Type B pancreatic cell (in vitro differentiated cells): ENCODE measurements at regions not wholly inside any gene's neighbourhood (a gene's known extent, or its start where the extent isn't known, plus 50 kb on each side); places are given as distances from the start of the nearest gene placed in this dataset.

Source experiments
- DNase-seq: peaks from one replicate; pipeline ENCODE4 v3.0.0; 2021; ENCODE audit warnings: mixed read lengths; ENCODE audit not compliant: unreplicated experiment; ENCODE audit errors: extremely low spot score
- H3K27ac Mint-ChIP-seq: 2 replicates; pipeline ENCODE4 v1.8.0; 2021; ENCODE audit warnings: mild to moderate bottlenecking, mixed read lengths
- H3K27me3 Mint-ChIP-seq: 2 replicates; pipeline ENCODE4 v1.8.0; 2021; ENCODE audit warnings: mixed read lengths
- H3K36me3 Mint-ChIP-seq: 2 replicates; pipeline ENCODE4 v1.8.0; 2021; ENCODE audit warnings: mixed read lengths
- H3K4me1 Mint-ChIP-seq: one replicate; pipeline ENCODE4 v1.8.0; 2021; ENCODE audit warnings: mixed read lengths; ENCODE audit not compliant: unreplicated experiment
- H3K4me3 Mint-ChIP-seq: 2 replicates; pipeline ENCODE4 v1.8.0; 2021; ENCODE audit warnings: mild to moderate bottlenecking, mixed read lengths
- H3K9me3 Mint-ChIP-seq: 2 replicates; pipeline ENCODE4 v1.8.0; 2021; ENCODE audit warnings: mixed read lengths
- TF ChIP-seq, protein P1 (sequence below): fragments of 200-600 bp; sonication (generic); conservative IDR thresholded peaks from 2 replicates; pipeline ENCODE4 v1.5.0; 2021; ENCODE audit warnings: antibody characterized with exemption, mild to moderate bottlenecking

DNA sequence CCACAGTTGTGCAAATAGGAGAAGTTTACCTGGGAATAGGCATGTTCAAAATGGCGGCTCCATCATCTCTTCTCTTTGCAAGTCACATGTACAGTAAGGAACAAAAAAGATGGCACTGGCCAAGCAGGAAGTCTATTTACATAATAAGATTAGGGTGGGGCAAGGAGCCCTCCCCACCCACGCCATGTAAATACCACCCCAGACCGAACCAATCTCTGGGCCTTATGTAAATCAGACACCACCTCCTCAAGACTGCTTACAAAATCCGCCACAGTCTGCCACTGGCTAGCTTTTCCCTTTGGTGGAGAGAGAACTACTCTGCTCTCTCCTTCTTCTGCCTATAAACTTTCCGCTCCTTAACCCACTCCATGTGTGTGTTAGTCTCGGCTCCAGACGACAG is 1496.3 kb downstream of the REEP3 start:
- no peaks in the 10 kb centered on the region for H3K36me3 Mint-ChIP-seq

GRCh38 chr10:65024886-65025285 is 1503.7 kb downstream of the REEP3 start:
- TF ChIP-seq, protein P1, sequence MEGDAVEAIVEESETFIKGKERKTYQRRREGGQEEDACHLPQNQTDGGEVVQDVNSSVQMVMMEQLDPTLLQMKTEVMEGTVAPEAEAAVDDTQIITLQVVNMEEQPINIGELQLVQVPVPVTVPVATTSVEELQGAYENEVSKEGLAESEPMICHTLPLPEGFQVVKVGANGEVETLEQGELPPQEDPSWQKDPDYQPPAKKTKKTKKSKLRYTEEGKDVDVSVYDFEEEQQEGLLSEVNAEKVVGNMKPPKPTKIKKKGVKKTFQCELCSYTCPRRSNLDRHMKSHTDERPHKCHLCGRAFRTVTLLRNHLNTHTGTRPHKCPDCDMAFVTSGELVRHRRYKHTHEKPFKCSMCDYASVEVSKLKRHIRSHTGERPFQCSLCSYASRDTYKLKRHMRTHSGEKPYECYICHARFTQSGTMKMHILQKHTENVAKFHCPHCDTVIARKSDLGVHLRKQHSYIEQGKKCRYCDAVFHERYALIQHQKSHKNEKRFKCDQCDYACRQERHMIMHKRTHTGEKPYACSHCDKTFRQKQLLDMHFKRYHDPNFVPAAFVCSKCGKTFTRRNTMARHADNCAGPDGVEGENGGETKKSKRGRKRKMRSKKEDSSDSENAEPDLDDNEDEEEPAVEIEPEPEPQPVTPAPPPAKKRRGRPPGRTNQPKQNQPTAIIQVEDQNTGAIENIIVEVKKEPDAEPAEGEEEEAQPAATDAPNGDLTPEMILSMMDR, result no peak
- Mint-ChIP-seq H3K27me3 (no peaks in the 10 kb centered on the region), H3K36me3 (no peaks in the 10 kb centered on the region), H3K4me1 (no peaks in the 10 kb centered on the region), H3K9me3 (no peaks in the 10 kb centered on the region), H3K27ac (no peak overlapping the region), H3K4me3 (no peak overlapping the region)
- DNase-seq, result no peak

More for the DNA sequence above, 1496.3 kb downstream of the REEP3 start:
- no peak for DNase-seq
- Mint-ChIP-seq H3K27me3 (no peaks in the 10 kb centered on the region), H3K4me1 (no peaks in the 10 kb centered on the region), H3K4me3 (no peak overlapping the region), H3K27ac (no peak overlapping the region), H3K9me3 (no peaks in the 10 kb centered on the region)
- TF ChIP-seq, protein P1, result no peak

- no peaks in the 10 kb centered on the region for H3K4me1 Mint-ChIP-seq
- H3K27ac Mint-ChIP-seq, result no peak overlapping the region
- no peak for DNase-seq
- no peaks in the 10 kb centered on the region for H3K36me3 Mint-ChIP-seq
- H3K4me3 Mint-ChIP-seq, result no peak overlapping the region
- no peaks in the 10 kb centered on the region for H3K27me3 Mint-ChIP-seq
- no peaks in the 10 kb centered on the region for H3K9me3 Mint-ChIP-seq
- TF ChIP-seq, protein P1, result no peak
Observed at GRCh38 chr10:65030263-65030662, 1509.1 kb downstream of the REEP3 start.

DNA sequence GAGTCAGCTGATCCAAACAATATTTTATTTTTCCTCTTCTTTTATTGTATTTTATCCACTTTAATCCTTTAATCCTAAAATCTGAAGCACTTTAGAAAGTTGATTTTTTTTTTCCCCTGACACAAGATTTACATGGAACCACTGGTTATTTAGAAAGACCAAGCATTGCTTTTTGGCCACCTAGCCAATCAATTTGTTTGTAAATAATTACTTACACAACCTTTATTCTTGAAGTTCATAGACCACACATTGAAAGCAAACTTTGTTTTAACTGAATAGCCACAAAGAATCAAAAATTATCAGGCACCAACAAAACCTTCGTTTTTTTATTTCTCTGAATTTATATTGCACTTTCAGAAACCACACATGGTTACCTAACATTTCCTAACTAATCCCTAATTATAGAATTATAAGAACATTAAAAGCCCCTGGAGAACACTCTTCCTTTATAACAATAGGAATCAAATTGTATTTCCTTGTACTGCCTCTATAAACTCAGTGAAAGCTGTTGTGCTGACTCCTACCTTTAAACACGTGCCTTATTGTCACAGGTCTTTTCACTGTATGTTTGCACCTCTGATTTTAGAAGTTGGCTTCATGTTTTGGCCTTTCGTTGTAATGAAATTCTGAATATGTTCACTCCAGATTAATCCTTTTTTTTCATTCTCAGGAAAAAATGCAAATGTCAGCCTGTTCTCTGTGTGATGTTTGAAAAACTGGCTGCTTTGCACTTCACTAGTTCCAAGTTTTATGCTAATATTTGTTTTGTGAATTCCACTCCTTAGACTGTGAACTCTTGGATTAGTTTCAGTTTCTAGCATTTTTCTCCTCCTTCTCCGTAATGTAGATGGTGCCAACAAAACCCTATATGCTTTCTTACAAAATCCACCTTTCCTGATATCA is 1511.9 kb downstream of the REEP3 start:
- no peaks in the 10 kb centered on the region for H3K4me1 Mint-ChIP-seq
- TF ChIP-seq, protein P1, result no peak
- no peaks in the 10 kb centered on the region for H3K9me3 Mint-ChIP-seq
- H3K4me3 Mint-ChIP-seq, result no peak overlapping the region
- no peaks in the 10 kb centered on the region for H3K36me3 Mint-ChIP-seq
- no peak overlapping the region for H3K27ac Mint-ChIP-seq
- no peaks in the 10 kb centered on the region for H3K27me3 Mint-ChIP-seq
- DNase-seq, result no peak

DNA sequence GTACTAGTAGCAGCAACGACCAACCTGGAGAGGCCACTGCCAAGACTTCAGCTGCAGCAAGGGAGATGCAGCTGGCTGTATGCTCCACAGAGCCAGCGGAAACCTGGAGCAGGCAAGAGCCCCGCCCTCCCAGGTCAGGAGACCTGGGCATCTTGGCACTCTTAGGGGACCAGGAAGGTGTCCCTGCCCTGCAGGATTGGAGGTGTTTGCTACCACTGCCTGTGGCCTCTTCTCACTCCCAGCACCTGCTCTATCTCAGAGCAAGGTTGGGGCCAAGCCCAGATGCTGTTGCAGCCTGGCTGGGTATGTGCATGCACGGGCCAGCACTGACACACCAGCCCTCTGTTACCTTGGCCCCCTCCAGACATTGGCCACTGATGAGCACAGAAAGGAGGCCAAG is 1512.8 kb downstream of the REEP3 start:
- H3K36me3 Mint-ChIP-seq, result no peaks in the 10 kb centered on the region
- H3K27ac Mint-ChIP-seq, result no peak overlapping the region
- H3K4me3 Mint-ChIP-seq, result no peak overlapping the region
- no peaks in the 10 kb centered on the region for H3K27me3 Mint-ChIP-seq
- TF ChIP-seq, protein P1, result no peak
- no peaks in the 10 kb centered on the region for H3K4me1 Mint-ChIP-seq
- DNase-seq, result no peak
- H3K9me3 Mint-ChIP-seq, result no peaks in the 10 kb centered on the region
